ENCODE measurements at regions not wholly inside any gene's neighbourhood (a gene's known extent, or its start where the extent isn't known, plus 50 kb on each side); places are given as distances from the start of the nearest gene placed in this dataset.

GRCh38 chr13:24092108-24092507 is 68.4 kb upstream of the SPATA13 start:
- TF ChIP-seq POLR2A (IDR thresholded peaks at IDR 0.05) (no peak), CTCF (IDR thresholded peaks at IDR 0.05) (no peak), POLR2AphosphoS5 (IDR thresholded peaks at IDR 0.05) (no peak)

Measured in stomach (tissue), 4 donors.